ENCODE measurements at regions not wholly inside any gene's neighbourhood (a gene's known extent, or its start where the extent isn't known, plus 50 kb on each side); places are given as distances from the start of the nearest gene placed in this dataset.
"Not testable (repeated sequence)": the region's sequence is repeated elsewhere in the genome, so short reads cannot be mapped to it uniquely, and the experiment has no call there.

GRCh38 chr1:224791362-224791941 lies 138.0 kb upstream of the DNAH14 start:
- no peak for DNase-seq

- DNase-seq = no peak
Measured at GRCh38 chr1:224795591-224795990, 133.9 kb upstream of the DNAH14 start.

GRCh38 chr1:224799083-224799482 lies 130.4 kb upstream of the DNAH14 start:
- no peak for DNase-seq

- no peak for DNase-seq
Measured at GRCh38 chr1:224800486-224801119, 128.9 kb upstream of the DNAH14 start.

GRCh38 chr1:224801844-224802490 lies 127.5 kb upstream of the DNAH14 start:
- no peak for DNase-seq

- DNase-seq = no peak
Measured at GRCh38 chr1:224802617-224803016, 126.9 kb upstream of the DNAH14 start.

GRCh38 chr1:224804220-224804619 lies 125.3 kb upstream of the DNAH14 start:
- no peak for DNase-seq

GRCh38 chr1:224805889-224806288 lies 123.6 kb upstream of the DNAH14 start:
- no peak for DNase-seq

- no peak for DNase-seq
Measured at GRCh38 chr1:224809137-224809536, 120.3 kb upstream of the DNAH14 start.

- DNase-seq = no peak
Measured at GRCh38 chr1:224809613-224810012, 119.9 kb upstream of the DNAH14 start.

- no peak for DNase-seq
Measured at GRCh38 chr1:224811564-224811963, 117.9 kb upstream of the DNAH14 start.

GRCh38 chr1:224815647-224816046 lies 113.8 kb upstream of the DNAH14 start:
- no peak for DNase-seq

GRCh38 chr1:224816062-224816461 lies 113.4 kb upstream of the DNAH14 start:
- DNase-seq = no peak

- DNase-seq = no peak
Measured at GRCh38 chr1:224817382-224817781, 112.1 kb upstream of the DNAH14 start.

- DNase-seq = no peak
Measured at GRCh38 chr1:224819861-224820260, 109.6 kb upstream of the DNAH14 start.

- DNase-seq = no peak
Measured at GRCh38 chr1:224820341-224820740, 109.1 kb upstream of the DNAH14 start.

GRCh38 chr1:224821751-224822150 lies 107.7 kb upstream of the DNAH14 start:
- not testable (repeated sequence) for DNase-seq

- DNase-seq = no peak
Measured at GRCh38 chr1:224825525-224826000, 103.9 kb upstream of the DNAH14 start.

GRCh38 chr1:224828691-224829090 lies 100.8 kb upstream of the DNAH14 start:
- no peak for DNase-seq

GRCh38 chr1:224831501-224831900 lies 98.0 kb upstream of the DNAH14 start:
- DNase-seq = no peak

GRCh38 chr1:224839648-224840300 lies 89.7 kb upstream of the DNAH14 start:
- DNase-seq = not testable (repeated sequence)

GRCh38 chr1:224841803-224842202 lies 87.7 kb upstream of the DNAH14 start:
- DNase-seq = not testable (repeated sequence)

- no peak for DNase-seq
Measured at GRCh38 chr1:224846119-224846907, 83.2 kb upstream of the DNAH14 start.
